GM12878 (cell line): ENCODE measurements at regions not wholly inside any gene's neighbourhood (a gene's known extent, or its start where the extent isn't known, plus 50 kb on each side); places are given as distances from the start of the nearest gene placed in this dataset.

Experiments
- ATAC-seq: fragments of 200-7000 bp; cut with Tn5 transposase; 3 replicates; pipeline ENCODE4 v1.9.1; 2020; ENCODE audit warnings: mild to moderate bottlenecking, moderate library complexity
- BruUV-seq: library from RNA; stranded (reverse); fragments of 400-500 nt; replicated peaks from 2 replicates; lab custom pipeline; 2021; lab: Mats Ljungman, UMichigan
- CTCF ChIA-PET: fragments of 300-600 bp; sonication (Branson Sonifier 250); formaldehyde crosslinking; extraction: SDS; loops from one replicate; lab custom pipeline; 2021; ENCODE audit warnings: inconsistent platforms; lab: Yijun Ruan, JAX
- POLR2A ChIA-PET: fragments of 350-600 bp; formaldehyde crosslinking; extraction: SDS; loops from one replicate; lab custom pipeline; 2021; ENCODE audit warnings: inconsistent platforms; lab: Charles Lee
- RAD21 ChIA-PET: fragments of 300-600 bp; sonication (Branson Sonifier 250); formaldehyde crosslinking; loops from one replicate; lab custom pipeline; 2023; ENCODE audit warnings: antibody characterized with exemption; ENCODE audit not compliant: unreplicated experiment; lab: Charles Lee
- SMC1A ChIA-PET: fragments of 300-600 bp; sonication (Branson Sonifier 250); formaldehyde crosslinking; loops from one replicate; lab custom pipeline; 2023; ENCODE audit not compliant: unreplicated experiment, uncharacterized antibody; lab: Charles Lee
- DNase-seq: peaks from one replicate; pipeline ENCODE4 v3.0.0-alpha.2; 2011; ENCODE audit warnings: low read depth, low spot score
- FAIRE-seq: peaks from 3 replicates; lab custom pipeline; 2011; peaks lifted over from hg19 to GRCh38; lab: Jason Lieb, UNC
- H2AFZ ChIP-seq: 2 replicates; pipeline ENCODE4 v1.6.0; 2011; ENCODE audit warnings: low read depth, low read length, control low read depth; ENCODE audit not compliant: control insufficient read depth
- H3K27ac ChIP-seq: 2 replicates; pipeline ENCODE4 v1.5.1; 2011; ENCODE audit warnings: control low read depth; ENCODE audit not compliant: control insufficient read depth, insufficient read depth
- H3K27me3 ChIP-seq, 2 experiments: replicated peaks in 1 of 2; 2 replicates each; pipeline versions ENCODE4 v1.6.0 to v1.6.1; 2011; ENCODE audit warnings: low read length in 1 of 2; ENCODE audit not compliant: control insufficient read depth in 2 of 2, insufficient read depth in 2 of 2
- H3K36me3 ChIP-seq, 2 experiments: 2 replicates each; pipeline ENCODE4 v1.5.1; 2011; ENCODE audit warnings: low read length in 1 of 2; ENCODE audit not compliant: control insufficient read depth in 2 of 2, insufficient read depth in 2 of 2
- H3K4me1 ChIP-seq: 2 replicates; pipeline ENCODE4 v1.6.1; 2011; ENCODE audit warnings: mild to moderate bottlenecking, low read length, moderate library complexity, mixed read lengths; ENCODE audit not compliant: control insufficient read depth, insufficient read depth
- H3K4me2 ChIP-seq: 2 replicates; pipeline ENCODE4 v1.6.0; 2011; ENCODE audit warnings: control low read depth; ENCODE audit not compliant: control insufficient read depth, insufficient read depth
- H3K4me3 ChIP-seq: fragments of 200-600 bp; sonication (generic); 2 replicates; pipeline ENCODE4 v1.5.1; 2016
- H3K79me2 ChIP-seq: 2 replicates; pipeline ENCODE4 v1.6.0; 2011; ENCODE audit warnings: low read length; ENCODE audit not compliant: control insufficient read depth, insufficient read depth
- H3K9ac ChIP-seq: 2 replicates; pipeline ENCODE4 v1.8.0; 2011; ENCODE audit warnings: low read length, control low read depth, mixed read lengths; ENCODE audit not compliant: control insufficient read depth, insufficient read depth
- H3K9me3 ChIP-seq: replicated peaks from 3 replicates; pipeline ENCODE4 v1.5.1; 2011; ENCODE audit warnings: mild to moderate bottlenecking, low read length; ENCODE audit not compliant: control insufficient read depth, insufficient read depth
- H4K20me1 ChIP-seq: 2 replicates; pipeline ENCODE4 v1.6.0; 2011; ENCODE audit not compliant: control insufficient read depth, insufficient read depth
- CBX3 ChIP-seq: fragments of 200-600 bp; sonication (generic); IDR thresholded peaks from 2 replicates; pipeline ENCODE4 v1.6.1; 2016; ENCODE audit warnings: low read depth, borderline replicate concordance
- CTCF ChIP-seq, 3 experiments: IDR thresholded peaks in 2 of 3; conservative IDR thresholded peaks in 1 of 3; 2 replicates each; pipeline ENCODE4 v1.5.1; 2011; ENCODE audit warnings: low read depth in 3 of 3, low read length in 3 of 3, mild to moderate bottlenecking in 3 of 3, control low read depth in 2 of 3, moderate library complexity in 2 of 3, inconsistent platforms in 1 of 3, mixed read lengths in 1 of 3; ENCODE audit not compliant: control insufficient read depth in 2 of 3, insufficient read depth in 1 of 3; ENCODE audit errors: extremely low read depth in 1 of 3
- ELK1 ChIP-seq: IDR thresholded peaks from 2 replicates; pipeline ENCODE4 v1.6.1; 2012; ENCODE audit warnings: low read depth, low read length, improper control_type of control experiment
- NFYB ChIP-seq: IDR thresholded peaks from 2 replicates; pipeline ENCODE4 v1.6.1; 2011; ENCODE audit warnings: low read depth, mild to moderate bottlenecking, low read length, improper control_type of control experiment, moderate library complexity; ENCODE audit not compliant: insufficient read depth
- SMAD5 ChIP-seq: IDR thresholded peaks from 2 replicates; pipeline ENCODE4 v1.6.1; 2016; ENCODE audit warnings: antibody characterized with exemption, low read depth
- SREBF1 ChIP-seq: IDR thresholded peaks from 2 replicates; pipeline ENCODE4 v1.6.1; 2012; ENCODE audit warnings: mild to moderate bottlenecking, low read length
- USF2 ChIP-seq: IDR thresholded peaks from 2 replicates; pipeline ENCODE4 v1.6.1; 2011; ENCODE audit warnings: low read depth, low read length, improper control_type of control experiment, borderline replicate concordance
- ZSCAN29 ChIP-seq: fragments of 450-650 bp; IDR thresholded peaks from 2 replicates; pipeline ENCODE4 v1.6.1; 2017; ENCODE audit warnings: mild to moderate bottlenecking, moderate library complexity
- whole genome bisulfite sequencing: methylation state at CpG from one replicate; pipeline ENCODE4 v1.1.6; 2016; ENCODE audit warnings: low lambda C conversion rate; ENCODE audit not compliant: insufficient replicate concordance, insufficient coverage; ENCODE audit errors: missing lambda C conversion rate; 5-methylcytosine and 5-hydroxymethylcytosine counted together
- in situ Hi-C: fragments of 300-500 bp; cut with MboI; formaldehyde crosslinking; loops from 9 replicates; pipeline ENCODE4 v1.14.3; 2018; ENCODE audit warnings: mixed read lengths
- intact Hi-C: fragments of 100-400 bp; cut with micrococcal nuclease; formaldehyde crosslinking; loops from one replicate; pipeline ENCODE4 v1.14.2; 2022; ENCODE audit not compliant: unreplicated experiment

GRCh38 chr2:128628996-128629395 is 310.3 kb upstream of the HS6ST1 start:
- in situ Hi-C loops, result no loop called here
- POLR2A ChIA-PET, result no interaction called here
- DNase-seq (no peak), ATAC-seq (no peak), FAIRE-seq (no peak)
- 22% methylated on average over 6 of the region's 6 CpGs for WGBS
- Histone ChIP-seq H2AFZ (no peak overlapping the region), H3K79me2 (no peaks in the 10 kb centered on the region), H3K27me3 (peaks cover 1 to 2% of the 10 kb centered on the region in 2 experiments; a peak in 1 of 4 replicates), H3K9me3 (no peaks in the 10 kb centered on the region), H3K4me2 (no peak overlapping the region), H3K36me3 (no peaks in the 10 kb centered on the region), H3K9ac (no peak overlapping the region), H3K4me3 (no peak overlapping the region), H4K20me1 (no peaks in the 10 kb centered on the region), H3K4me1 (peaks cover 6% of the 10 kb centered on the region), H3K27ac (no peak overlapping the region)
- RAD21 ChIA-PET, result no interaction called here
- SMC1A ChIA-PET, result no interaction called here
- CTCF ChIA-PET, result no interaction called here
- no TSS peak for BruUV-seq
- TF ChIP-seq SREBF1, result no peak
- no peak for TF ChIP-seq CBX3
- TF ChIP-seq SMAD5, result no peak
- TF ChIP-seq NFYB, result no peak
- no peak for TF ChIP-seq USF2
- TF ChIP-seq ELK1, result no peak
- TF ChIP-seq CTCF (IDR thresholded peaks at IDR 0.05 in 2 of 3, conservative IDR thresholded peaks at IDR 0.05 in 1 of 3; ENCODE audit: control insufficient read depth in 2 of 3, extremely low read depth in 1 of 3, insufficient read depth in 1 of 3, low read depth in 3 of 3, low read length in 3 of 3), result no peak
- no peak for TF ChIP-seq ZSCAN29
- intact Hi-C loops, result no loop called here
